SK-N-SH treated with all-trans-retinoic acid at 6 μM for 48 hours (cell line): ENCODE measurements at regions not wholly inside any gene's neighbourhood (a gene's known extent, or its start where the extent isn't known, plus 50 kb on each side); places are given as distances from the start of the nearest gene placed in this dataset.

Source experiments
- ATAC-seq: fragments of 200-7000 bp; cut with Tn5 transposase; 3 replicates; pipeline ENCODE4 v1.9.1; 2020; ENCODE audit warnings: mild to moderate bottlenecking, moderate library complexity
- ARNTL ChIP-seq: fragments of 450-650 bp; formaldehyde crosslinking; IDR thresholded peaks from 2 replicates; pipeline ENCODE4 v1.5.0; 2020; ENCODE audit warnings: low read depth, mild to moderate bottlenecking, moderate library complexity, borderline replicate concordance
- BACH2 ChIP-seq: fragments of 250-450 bp; sonication (Bioruptor Pico); IDR thresholded peaks from 2 replicates; pipeline ENCODE4 v1.9.0; 2021; ENCODE audit warnings: mild to moderate bottlenecking, borderline replicate concordance
- CSDC2 ChIP-seq: fragments of 250-450 bp; sonication (Bioruptor Pico); IDR thresholded peaks from 2 replicates; pipeline ENCODE4 v1.5.0; 2020; ENCODE audit warnings: mild to moderate bottlenecking, moderate library complexity
- ESRRG ChIP-seq: fragments of 250-450 bp; sonication (Bioruptor Pico); IDR thresholded peaks from 2 replicates; pipeline ENCODE4 v1.6.1; 2021; ENCODE audit warnings: mild to moderate bottlenecking
- ISL1 ChIP-seq: fragments of 250-450 bp; sonication (Bioruptor Pico); IDR thresholded peaks from 2 replicates; pipeline ENCODE4 v2.1.2; 2022; ENCODE audit warnings: mild to moderate bottlenecking, moderate library complexity
- OSR1 ChIP-seq: fragments of 250-450 bp; sonication (Bioruptor Pico); IDR thresholded peaks from 2 replicates; pipeline ENCODE4 v1.8.0; 2022; ENCODE audit warnings: moderate library complexity, mild to moderate bottlenecking, inconsistent platforms
- PPARA ChIP-seq: fragments of 250-450 bp; sonication (Bioruptor Pico); IDR thresholded peaks from 2 replicates; pipeline ENCODE4 v1.5.0; 2020; ENCODE audit warnings: mild to moderate bottlenecking, borderline replicate concordance
- RARB ChIP-seq: fragments of 250-450 bp; sonication (Bioruptor Pico); IDR thresholded peaks from 2 replicates; pipeline ENCODE4 v1.8.0; 2021; ENCODE audit warnings: mild to moderate bottlenecking, moderate library complexity
- SNAI2 ChIP-seq: fragments of 250-450 bp; sonication (Bioruptor Pico); IDR thresholded peaks from 2 replicates; pipeline ENCODE4 v1.5.0; 2020; ENCODE audit warnings: mild to moderate bottlenecking, moderate library complexity
- TCF4 ChIP-seq: fragments of 250-450 bp; sonication (Bioruptor Pico); IDR thresholded peaks from 2 replicates; pipeline ENCODE4 v1.8.0; 2021; ENCODE audit warnings: mild to moderate bottlenecking, moderate library complexity, borderline replicate concordance
- TOX ChIP-seq: fragments of 250-450 bp; sonication (Bioruptor Pico); IDR thresholded peaks from 2 replicates; pipeline ENCODE4 v1.8.0; 2021; ENCODE audit warnings: mild to moderate bottlenecking, moderate library complexity, borderline replicate concordance
- ZFP3 ChIP-seq: fragments of 250-450 bp; sonication (Bioruptor Pico); IDR thresholded peaks from 2 replicates; pipeline ENCODE4 v1.5.0; 2020; ENCODE audit warnings: mild to moderate bottlenecking, moderate library complexity
- ZFP30 ChIP-seq: fragments of 450-650 bp; formaldehyde crosslinking; IDR thresholded peaks from 2 replicates; pipeline ENCODE4 v1.5.0; 2022; ENCODE audit warnings: mild to moderate bottlenecking, moderate library complexity
- ZNF565 ChIP-seq: fragments of 450-650 bp; formaldehyde crosslinking; conservative IDR thresholded peaks from 2 replicates; pipeline ENCODE4 v1.5.0; 2020; ENCODE audit warnings: low read depth, mild to moderate bottlenecking, moderate library complexity
- ZNF70 ChIP-seq: fragments of 450-650 bp; formaldehyde crosslinking; IDR thresholded peaks from 2 replicates; pipeline ENCODE4 v1.5.0; 2020; ENCODE audit warnings: mild to moderate bottlenecking, moderate library complexity
- ZNF8 ChIP-seq: fragments of 450-650 bp; formaldehyde crosslinking; IDR thresholded peaks from 2 replicates; pipeline ENCODE4 v1.5.0; 2020; ENCODE audit warnings: mild to moderate bottlenecking, moderate library complexity
- TF ChIP-seq, protein P1 (sequence below): fragments of 250-450 bp; sonication (Bioruptor Pico); IDR thresholded peaks from 2 replicates; pipeline ENCODE4 v1.5.1; 2021; ENCODE audit warnings: mild to moderate bottlenecking, moderate library complexity
- TF ChIP-seq, protein P2 (sequence below): fragments of 250-450 bp; sonication (Bioruptor Pico); IDR thresholded peaks from 2 replicates; pipeline ENCODE4 v1.5.0; 2020; ENCODE audit warnings: mild to moderate bottlenecking, moderate library complexity
- TF ChIP-seq, protein P3 (sequence below): fragments of 250-450 bp; sonication (Bioruptor Pico); IDR thresholded peaks from 2 replicates; pipeline ENCODE4 v1.5.1; 2020; ENCODE audit warnings: low read depth, mild to moderate bottlenecking, moderate library complexity
- TF ChIP-seq, protein P4 (sequence below): fragments of 250-450 bp; sonication (Bioruptor Pico); IDR thresholded peaks from 2 replicates; pipeline ENCODE4 v1.8.0; 2020; ENCODE audit warnings: mild to moderate bottlenecking, moderate library complexity, borderline replicate concordance
- TF ChIP-seq, protein P5 (sequence below): fragments of 250-450 bp; sonication (Bioruptor Pico); IDR thresholded peaks from 2 replicates; pipeline ENCODE4 v1.8.0; 2021; ENCODE audit warnings: low read depth, mild to moderate bottlenecking, moderate library complexity, borderline replicate concordance

DNA sequence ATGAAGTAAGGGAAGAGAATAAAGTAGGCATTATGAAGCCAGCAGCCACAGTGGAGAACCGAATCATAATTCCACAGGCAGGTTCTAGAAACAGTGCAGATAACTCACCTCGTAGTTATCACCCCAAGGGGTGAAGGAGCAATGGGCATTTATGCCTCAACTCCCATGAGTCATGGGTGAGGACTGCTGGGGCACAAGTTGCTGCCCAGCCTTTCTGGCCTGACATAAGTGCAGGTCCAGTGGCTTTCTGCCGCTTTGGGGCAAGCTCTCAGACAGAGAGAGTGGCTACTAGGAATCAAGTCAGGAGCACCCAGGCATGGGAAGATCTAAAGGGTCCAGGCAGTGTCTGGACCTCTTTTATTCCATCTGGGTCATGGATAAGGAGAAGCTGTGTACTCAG is 149.8 kb downstream of the SUCLG1 start:
- TF ChIP-seq TCF4 (CRISPR knock-in tag) (no peak), ISL1 (CRISPR knock-in tag) (no peak), ZNF565 (CRISPR knock-in tag) (no peak), ESRRG (no peak), ZFP30 (no peak), TOX (CRISPR knock-in tag) (no peak)
- TF ChIP-seq, protein P1, sequence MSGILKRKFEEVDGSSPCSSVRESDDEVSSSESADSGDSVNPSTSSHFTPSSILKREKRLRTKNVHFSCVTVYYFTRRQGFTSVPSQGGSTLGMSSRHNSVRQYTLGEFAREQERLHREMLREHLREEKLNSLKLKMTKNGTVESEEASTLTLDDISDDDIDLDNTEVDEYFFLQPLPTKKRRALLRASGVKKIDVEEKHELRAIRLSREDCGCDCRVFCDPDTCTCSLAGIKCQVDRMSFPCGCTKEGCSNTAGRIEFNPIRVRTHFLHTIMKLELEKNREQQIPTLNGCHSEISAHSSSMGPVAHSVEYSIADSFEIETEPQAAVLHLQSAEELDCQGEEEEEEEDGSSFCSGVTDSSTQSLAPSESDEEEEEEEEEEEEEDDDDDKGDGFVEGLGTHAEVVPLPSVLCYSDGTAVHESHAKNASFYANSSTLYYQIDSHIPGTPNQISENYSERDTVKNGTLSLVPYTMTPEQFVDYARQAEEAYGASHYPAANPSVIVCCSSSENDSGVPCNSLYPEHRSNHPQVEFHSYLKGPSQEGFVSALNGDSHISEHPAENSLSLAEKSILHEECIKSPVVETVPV (CRISPR knock-in tag) = no peak
- TF ChIP-seq, protein P2, sequence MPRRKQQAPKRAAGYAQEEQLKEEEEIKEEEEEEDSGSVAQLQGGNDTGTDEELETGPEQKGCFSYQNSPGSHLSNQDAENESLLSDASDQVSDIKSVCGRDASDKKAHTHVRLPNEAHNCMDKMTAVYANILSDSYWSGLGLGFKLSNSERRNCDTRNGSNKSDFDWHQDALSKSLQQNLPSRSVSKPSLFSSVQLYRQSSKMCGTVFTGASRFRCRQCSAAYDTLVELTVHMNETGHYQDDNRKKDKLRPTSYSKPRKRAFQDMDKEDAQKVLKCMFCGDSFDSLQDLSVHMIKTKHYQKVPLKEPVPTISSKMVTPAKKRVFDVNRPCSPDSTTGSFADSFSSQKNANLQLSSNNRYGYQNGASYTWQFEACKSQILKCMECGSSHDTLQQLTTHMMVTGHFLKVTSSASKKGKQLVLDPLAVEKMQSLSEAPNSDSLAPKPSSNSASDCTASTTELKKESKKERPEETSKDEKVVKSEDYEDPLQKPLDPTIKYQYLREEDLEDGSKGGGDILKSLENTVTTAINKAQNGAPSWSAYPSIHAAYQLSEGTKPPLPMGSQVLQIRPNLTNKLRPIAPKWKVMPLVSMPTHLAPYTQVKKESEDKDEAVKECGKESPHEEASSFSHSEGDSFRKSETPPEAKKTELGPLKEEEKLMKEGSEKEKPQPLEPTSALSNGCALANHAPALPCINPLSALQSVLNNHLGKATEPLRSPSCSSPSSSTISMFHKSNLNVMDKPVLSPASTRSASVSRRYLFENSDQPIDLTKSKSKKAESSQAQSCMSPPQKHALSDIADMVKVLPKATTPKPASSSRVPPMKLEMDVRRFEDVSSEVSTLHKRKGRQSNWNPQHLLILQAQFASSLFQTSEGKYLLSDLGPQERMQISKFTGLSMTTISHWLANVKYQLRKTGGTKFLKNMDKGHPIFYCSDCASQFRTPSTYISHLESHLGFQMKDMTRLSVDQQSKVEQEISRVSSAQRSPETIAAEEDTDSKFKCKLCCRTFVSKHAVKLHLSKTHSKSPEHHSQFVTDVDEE = no peak
- TF ChIP-seq, protein P3, sequence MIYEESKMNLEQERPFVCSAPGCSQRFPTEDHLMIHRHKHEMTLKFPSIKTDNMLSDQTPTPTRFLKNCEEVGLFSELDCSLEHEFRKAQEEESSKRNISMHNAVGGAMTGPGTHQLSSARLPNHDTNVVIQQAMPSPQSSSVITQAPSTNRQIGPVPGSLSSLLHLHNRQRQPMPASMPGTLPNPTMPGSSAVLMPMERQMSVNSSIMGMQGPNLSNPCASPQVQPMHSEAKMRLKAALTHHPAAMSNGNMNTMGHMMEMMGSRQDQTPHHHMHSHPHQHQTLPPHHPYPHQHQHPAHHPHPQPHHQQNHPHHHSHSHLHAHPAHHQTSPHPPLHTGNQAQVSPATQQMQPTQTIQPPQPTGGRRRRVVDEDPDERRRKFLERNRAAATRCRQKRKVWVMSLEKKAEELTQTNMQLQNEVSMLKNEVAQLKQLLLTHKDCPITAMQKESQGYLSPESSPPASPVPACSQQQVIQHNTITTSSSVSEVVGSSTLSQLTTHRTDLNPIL = no peak
- ATAC-seq = no peak

DNA sequence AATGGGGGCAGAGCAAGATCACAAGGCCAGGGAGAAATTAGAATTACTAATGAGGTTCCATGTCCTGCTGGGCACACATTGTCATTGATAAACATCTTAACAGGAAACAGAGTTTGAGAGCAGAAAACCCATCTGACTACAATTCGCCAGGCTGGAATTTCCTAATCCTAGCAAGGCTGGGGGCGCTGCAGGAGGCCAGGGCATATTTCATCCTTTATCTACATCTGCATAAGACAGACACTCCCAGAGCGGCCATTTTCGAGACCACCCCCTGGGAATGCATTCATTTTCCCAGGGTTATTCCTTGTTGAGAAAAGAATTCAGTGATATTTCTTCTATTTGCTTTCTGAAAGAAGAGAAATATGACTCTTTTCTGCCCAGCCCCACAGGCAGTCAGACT is 152.7 kb downstream of the SUCLG1 start:
- TF ChIP-seq ZNF8 (CRISPR knock-in tag) (no peak), ZFP3 (no peak), ESRRG (no peak), OSR1 (no peak), ARNTL (no peak), BACH2 (no peak), RARB (CRISPR knock-in tag) (no peak), ZNF565 (CRISPR knock-in tag) (no peak), CSDC2 (CRISPR knock-in tag) (no peak), ZNF70 (CRISPR knock-in tag) (no peak), SNAI2 (no peak), PPARA (CRISPR knock-in tag) (no peak)
- TF ChIP-seq, protein P1 (CRISPR knock-in tag) = no peak
- TF ChIP-seq, protein P4, sequence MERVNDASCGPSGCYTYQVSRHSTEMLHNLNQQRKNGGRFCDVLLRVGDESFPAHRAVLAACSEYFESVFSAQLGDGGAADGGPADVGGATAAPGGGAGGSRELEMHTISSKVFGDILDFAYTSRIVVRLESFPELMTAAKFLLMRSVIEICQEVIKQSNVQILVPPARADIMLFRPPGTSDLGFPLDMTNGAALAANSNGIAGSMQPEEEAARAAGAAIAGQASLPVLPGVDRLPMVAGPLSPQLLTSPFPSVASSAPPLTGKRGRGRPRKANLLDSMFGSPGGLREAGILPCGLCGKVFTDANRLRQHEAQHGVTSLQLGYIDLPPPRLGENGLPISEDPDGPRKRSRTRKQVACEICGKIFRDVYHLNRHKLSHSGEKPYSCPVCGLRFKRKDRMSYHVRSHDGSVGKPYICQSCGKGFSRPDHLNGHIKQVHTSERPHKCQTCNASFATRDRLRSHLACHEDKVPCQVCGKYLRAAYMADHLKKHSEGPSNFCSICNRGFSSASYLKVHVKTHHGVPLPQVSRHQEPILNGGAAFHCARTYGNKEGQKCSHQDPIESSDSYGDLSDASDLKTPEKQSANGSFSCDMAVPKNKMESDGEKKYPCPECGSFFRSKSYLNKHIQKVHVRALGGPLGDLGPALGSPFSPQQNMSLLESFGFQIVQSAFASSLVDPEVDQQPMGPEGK (CRISPR knock-in tag) = no peak
- TF ChIP-seq, protein P2 = no peak
- TF ChIP-seq, protein P5, sequence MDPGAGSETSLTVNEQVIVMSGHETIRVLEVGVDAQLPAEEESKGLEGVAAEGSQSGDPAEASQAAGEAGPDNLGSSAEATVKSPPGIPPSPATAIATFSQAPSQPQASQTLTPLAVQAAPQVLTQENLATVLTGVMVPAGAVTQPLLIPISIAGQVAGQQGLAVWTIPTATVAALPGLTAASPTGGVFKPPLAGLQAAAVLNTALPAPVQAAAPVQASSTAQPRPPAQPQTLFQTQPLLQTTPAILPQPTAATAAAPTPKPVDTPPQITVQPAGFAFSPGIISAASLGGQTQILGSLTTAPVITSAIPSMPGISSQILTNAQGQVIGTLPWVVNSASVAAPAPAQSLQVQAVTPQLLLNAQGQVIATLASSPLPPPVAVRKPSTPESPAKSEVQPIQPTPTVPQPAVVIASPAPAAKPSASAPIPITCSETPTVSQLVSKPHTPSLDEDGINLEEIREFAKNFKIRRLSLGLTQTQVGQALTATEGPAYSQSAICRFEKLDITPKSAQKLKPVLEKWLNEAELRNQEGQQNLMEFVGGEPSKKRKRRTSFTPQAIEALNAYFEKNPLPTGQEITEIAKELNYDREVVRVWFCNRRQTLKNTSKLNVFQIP = no peak
- TF ChIP-seq, protein P3 = no peak
- ATAC-seq = no peak
